ENCODE measurements at regions not wholly inside any gene's neighbourhood (a gene's known extent, or its start where the extent isn't known, plus 50 kb on each side); places are given as distances from the start of the nearest gene placed in this dataset.

DNA sequence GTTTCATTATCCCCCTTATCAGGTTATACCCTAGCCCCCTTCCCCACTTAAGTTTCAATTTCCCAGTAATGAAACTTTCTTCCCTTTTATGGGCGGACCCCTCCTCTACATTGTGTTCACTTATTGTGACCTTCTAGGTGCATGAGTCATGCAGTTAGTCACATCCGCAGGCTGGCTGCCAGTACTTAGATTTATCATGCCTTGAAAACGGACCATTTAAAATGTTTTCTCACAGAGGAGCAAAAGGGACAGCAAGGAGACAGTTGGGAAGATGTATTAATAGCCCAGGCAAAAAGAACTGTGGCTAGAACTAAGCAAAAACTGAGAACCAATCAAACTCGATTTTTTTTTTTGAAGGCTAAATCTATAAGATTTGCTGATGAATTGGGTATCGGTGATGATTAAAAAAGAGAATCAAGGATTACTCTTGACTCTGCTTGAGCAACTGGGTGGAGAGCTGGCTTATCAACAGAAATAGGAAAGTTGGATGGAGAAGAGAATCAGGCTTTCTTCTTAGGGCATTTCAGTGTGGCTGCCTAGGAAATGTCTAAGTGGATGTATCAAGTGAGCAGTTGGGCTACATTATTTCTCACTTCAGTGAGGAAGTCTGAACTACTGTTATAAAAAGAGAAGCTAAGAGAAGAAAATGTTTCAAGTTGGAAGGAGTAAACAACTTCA is 615.0 kb downstream of the HINT1 start:
- Histone ChIP-seq H3F3A (replicated peaks; ENCODE audit: insufficient read depth) (peaks cover 7% of the 10 kb centered on the region), H3K79me2 (ENCODE audit: insufficient read depth) (no peaks in the 10 kb centered on the region), H2AFZ (ENCODE audit: low read depth) (peak overlapping the region; percentile 81), H3K36me3 (replicated peaks in 1 of 2; ENCODE audit: control insufficient read depth in 1 of 2, insufficient read depth in 2 of 2, low read length in 1 of 2) (no peaks in the 10 kb centered on the region), H3K9me3 (no peaks in the 10 kb centered on the region; the same call in 1 of the 2 replicates), H3K27ac (ENCODE audit: low read depth in 2 of 2, low read length in 1 of 2) (peak overlapping the region in 1 of 2 experiments; percentile 83; a peak in 2 of 4 replicates), H3K4me3 (ENCODE audit: low read depth in 2 of 2, low read length in 1 of 2) (peak overlapping the region in 1 of 2 experiments; percentile 44; a peak in 1 of 4 replicates), H3K9me2 (no peaks in the 10 kb centered on the region), H4K20me1 (ENCODE audit: insufficient read depth) (no peaks in the 10 kb centered on the region), H3K4me2 (peak overlapping the region; percentile 71; the same call in 1 of the 2 replicates), H3K9ac (peak overlapping the region; percentile 40; the same call in 1 of the 2 replicates), H3K27me3 (ENCODE audit: insufficient read depth) (no peaks in the 10 kb centered on the region), H3K4me1 (ENCODE audit: control insufficient read depth in 1 of 2, insufficient read depth in 2 of 2, low read depth in 1 of 2, low read length in 1 of 2) (peaks cover 0 to 10% of the 10 kb centered on the region in 2 experiments; a peak in 2 of 4 replicates)
- no peak for DNase-seq
- CTCF ChIA-PET = no interaction called here
- POLR2A ChIA-PET = no interaction called here
- TF ChIP-seq, protein P1, sequence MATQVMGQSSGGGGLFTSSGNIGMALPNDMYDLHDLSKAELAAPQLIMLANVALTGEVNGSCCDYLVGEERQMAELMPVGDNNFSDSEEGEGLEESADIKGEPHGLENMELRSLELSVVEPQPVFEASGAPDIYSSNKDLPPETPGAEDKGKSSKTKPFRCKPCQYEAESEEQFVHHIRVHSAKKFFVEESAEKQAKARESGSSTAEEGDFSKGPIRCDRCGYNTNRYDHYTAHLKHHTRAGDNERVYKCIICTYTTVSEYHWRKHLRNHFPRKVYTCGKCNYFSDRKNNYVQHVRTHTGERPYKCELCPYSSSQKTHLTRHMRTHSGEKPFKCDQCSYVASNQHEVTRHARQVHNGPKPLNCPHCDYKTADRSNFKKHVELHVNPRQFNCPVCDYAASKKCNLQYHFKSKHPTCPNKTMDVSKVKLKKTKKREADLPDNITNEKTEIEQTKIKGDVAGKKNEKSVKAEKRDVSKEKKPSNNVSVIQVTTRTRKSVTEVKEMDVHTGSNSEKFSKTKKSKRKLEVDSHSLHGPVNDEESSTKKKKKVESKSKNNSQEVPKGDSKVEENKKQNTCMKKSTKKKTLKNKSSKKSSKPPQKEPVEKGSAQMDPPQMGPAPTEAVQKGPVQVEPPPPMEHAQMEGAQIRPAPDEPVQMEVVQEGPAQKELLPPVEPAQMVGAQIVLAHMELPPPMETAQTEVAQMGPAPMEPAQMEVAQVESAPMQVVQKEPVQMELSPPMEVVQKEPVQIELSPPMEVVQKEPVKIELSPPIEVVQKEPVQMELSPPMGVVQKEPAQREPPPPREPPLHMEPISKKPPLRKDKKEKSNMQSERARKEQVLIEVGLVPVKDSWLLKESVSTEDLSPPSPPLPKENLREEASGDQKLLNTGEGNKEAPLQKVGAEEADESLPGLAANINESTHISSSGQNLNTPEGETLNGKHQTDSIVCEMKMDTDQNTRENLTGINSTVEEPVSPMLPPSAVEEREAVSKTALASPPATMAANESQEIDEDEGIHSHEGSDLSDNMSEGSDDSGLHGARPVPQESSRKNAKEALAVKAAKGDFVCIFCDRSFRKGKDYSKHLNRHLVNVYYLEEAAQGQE (IDR thresholded peaks at IDR 0.05; ENCODE audit: low read depth, low read length) = peak; percentile 59
- no peak for TF ChIP-seq USF1 (IDR thresholded peaks at IDR 0.05; ENCODE audit: borderline replicate concordance, low read depth)
- TF ChIP-seq, protein P2, sequence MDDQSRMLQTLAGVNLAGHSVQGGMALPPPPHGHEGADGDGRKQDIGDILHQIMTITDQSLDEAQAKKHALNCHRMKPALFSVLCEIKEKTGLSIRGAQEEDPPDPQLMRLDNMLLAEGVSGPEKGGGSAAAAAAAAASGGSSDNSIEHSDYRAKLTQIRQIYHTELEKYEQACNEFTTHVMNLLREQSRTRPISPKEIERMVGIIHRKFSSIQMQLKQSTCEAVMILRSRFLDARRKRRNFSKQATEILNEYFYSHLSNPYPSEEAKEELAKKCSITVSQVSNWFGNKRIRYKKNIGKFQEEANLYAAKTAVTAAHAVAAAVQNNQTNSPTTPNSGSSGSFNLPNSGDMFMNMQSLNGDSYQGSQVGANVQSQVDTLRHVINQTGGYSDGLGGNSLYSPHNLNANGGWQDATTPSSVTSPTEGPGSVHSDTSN (IDR thresholded peaks at IDR 0.05) = peak; percentile 91
- TF ChIP-seq, protein P3, sequence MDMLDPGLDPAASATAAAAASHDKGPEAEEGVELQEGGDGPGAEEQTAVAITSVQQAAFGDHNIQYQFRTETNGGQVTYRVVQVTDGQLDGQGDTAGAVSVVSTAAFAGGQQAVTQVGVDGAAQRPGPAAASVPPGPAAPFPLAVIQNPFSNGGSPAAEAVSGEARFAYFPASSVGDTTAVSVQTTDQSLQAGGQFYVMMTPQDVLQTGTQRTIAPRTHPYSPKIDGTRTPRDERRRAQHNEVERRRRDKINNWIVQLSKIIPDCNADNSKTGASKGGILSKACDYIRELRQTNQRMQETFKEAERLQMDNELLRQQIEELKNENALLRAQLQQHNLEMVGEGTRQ (IDR thresholded peaks at IDR 0.05; ENCODE audit: borderline replicate concordance, low read depth, low read length) = no peak
- TF ChIP-seq FOSL2 (IDR thresholded peaks at IDR 0.05; ENCODE audit: borderline replicate concordance, low read depth) = peak; percentile 97
- TF ChIP-seq CTCF (IDR thresholded peaks at IDR 0.05) = no peak
- TF ChIP-seq TCF12 (IDR thresholded peaks at IDR 0.05) = peak; percentile 89
- peak; percentile 45; the same call in 1 of the 2 replicates for TF ChIP-seq TAF1 (IDR thresholded peaks at IDR 0.05; ENCODE audit: borderline replicate concordance, low read depth, low read length)
- TF ChIP-seq JUND (IDR thresholded peaks at IDR 0.05) = peak; percentile 99
- peak in 1 of 2 experiments; percentile 87; a peak in 2 of 4 replicates for TF ChIP-seq EP300 (IDR thresholded peaks at IDR 0.05; ENCODE audit: borderline replicate concordance in 1 of 2, low read depth in 1 of 2, low read length in 1 of 2)
- peak; percentile 29; the same call in 1 of the 2 replicates for TF ChIP-seq MAX (IDR thresholded peaks at IDR 0.05; ENCODE audit: low read depth)
- 0 out of 2 replicates have a peak, but pooled peaks have one; percentile 42 for TF ChIP-seq MEF2A (IDR thresholded peaks at IDR 0.05; ENCODE audit: borderline replicate concordance, low read depth)
- peak; percentile 92 for TF ChIP-seq NFIC (IDR thresholded peaks at IDR 0.05; ENCODE audit: borderline replicate concordance)
- peak; percentile 90 for TF ChIP-seq RXRA (IDR thresholded peaks at IDR 0.05; ENCODE audit: borderline replicate concordance, low read depth)
- no peak for TF ChIP-seq FOXJ3 (CRISPR knock-in tag; IDR thresholded peaks at IDR 0.05)
- 4% methylated on average over 5 of the region's 5 CpGs for WGBS (ENCODE audit: low lambda C conversion rate)
